ENCODE measurements at regions not wholly inside any gene's neighbourhood (a gene's known extent, or its start where the extent isn't known, plus 50 kb on each side); places are given as distances from the start of the nearest gene placed in this dataset.

DNA sequence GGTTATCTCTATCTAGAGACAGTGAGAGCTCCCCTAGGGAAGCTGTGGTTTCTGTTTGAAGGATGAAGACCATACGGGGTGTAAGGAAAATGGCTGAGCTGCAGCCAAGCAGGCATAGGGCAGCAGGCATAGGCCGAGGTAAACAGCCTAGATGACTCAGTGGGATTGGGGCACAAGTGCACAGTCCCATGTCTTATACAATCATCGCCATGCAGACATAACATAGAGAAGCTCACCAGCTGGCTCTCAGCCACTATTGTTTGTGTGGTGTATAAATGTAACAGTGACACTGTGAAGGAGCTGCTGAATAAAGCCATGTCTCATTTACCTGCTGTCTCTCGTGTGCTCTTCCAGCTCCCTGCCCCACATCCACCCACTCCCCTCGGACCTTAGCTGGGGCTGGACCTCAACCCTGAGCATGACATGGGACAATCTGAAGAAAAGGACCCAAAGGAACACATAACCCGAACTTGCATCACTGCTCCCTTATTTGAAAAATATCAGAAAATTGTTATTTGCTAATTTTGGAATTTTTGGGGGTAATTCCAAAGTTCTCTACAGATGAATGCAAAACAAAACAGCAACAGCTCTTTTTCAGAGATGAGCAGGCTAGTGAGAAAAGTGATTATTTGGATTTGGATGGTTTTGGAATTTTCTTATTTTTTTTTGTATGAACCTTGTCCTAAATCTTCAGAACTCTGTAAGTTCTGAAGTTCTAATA, 582.7 kb downstream of the REEP3 start:
- Histone ChIP-seq H3K36me3 (no peaks in the 10 kb centered on the region), H3K27me3 (no peaks in the 10 kb centered on the region), H3K4me3 (ENCODE audit: low read depth in 1 of 2, low read length in 1 of 2) (no peak overlapping the region), H3K9me3 (no peaks in the 10 kb centered on the region), H3K4me1 (ENCODE audit: control insufficient read depth in 1 of 2, insufficient read depth in 1 of 2, low read depth in 1 of 2, low read length in 1 of 2) (no peaks in the 10 kb centered on the region), H3K27ac (no peak overlapping the region)
- TF ChIP-seq, protein P1, sequence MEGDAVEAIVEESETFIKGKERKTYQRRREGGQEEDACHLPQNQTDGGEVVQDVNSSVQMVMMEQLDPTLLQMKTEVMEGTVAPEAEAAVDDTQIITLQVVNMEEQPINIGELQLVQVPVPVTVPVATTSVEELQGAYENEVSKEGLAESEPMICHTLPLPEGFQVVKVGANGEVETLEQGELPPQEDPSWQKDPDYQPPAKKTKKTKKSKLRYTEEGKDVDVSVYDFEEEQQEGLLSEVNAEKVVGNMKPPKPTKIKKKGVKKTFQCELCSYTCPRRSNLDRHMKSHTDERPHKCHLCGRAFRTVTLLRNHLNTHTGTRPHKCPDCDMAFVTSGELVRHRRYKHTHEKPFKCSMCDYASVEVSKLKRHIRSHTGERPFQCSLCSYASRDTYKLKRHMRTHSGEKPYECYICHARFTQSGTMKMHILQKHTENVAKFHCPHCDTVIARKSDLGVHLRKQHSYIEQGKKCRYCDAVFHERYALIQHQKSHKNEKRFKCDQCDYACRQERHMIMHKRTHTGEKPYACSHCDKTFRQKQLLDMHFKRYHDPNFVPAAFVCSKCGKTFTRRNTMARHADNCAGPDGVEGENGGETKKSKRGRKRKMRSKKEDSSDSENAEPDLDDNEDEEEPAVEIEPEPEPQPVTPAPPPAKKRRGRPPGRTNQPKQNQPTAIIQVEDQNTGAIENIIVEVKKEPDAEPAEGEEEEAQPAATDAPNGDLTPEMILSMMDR (IDR thresholded peaks at IDR 0.05), result no peak

DNA sequence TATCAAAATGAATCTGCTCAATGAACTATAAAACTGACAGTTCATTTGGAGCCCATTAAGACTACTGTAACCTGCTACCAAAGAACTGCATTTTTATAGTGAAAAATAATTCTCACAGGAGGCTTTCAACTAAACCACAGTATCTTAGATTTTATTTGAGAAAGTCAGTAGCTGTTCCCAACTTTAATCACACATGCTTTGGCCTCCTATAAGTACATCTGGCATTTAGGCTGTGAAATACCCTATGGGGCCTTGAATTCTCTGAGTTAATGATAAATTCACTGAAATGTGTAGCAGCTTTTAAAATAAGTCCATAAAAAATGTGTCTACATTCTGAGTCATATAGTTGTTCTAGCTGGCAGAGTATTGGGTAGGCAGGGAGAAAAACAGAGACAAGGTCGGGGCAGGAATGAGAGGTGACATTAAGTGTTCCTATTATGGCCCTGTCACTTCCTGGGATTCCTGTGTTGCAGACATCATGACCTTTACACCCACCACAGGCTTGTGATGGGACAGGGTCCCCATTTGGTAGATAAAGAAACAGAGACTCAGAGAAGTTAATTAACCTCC, 588.8 kb downstream of the REEP3 start:
- H3K27ac ChIP-seq, result no peak overlapping the region
- H3K4me1 ChIP-seq (ENCODE audit: control insufficient read depth in 1 of 2, insufficient read depth in 1 of 2, low read depth in 1 of 2, low read length in 1 of 2), result no peaks in the 10 kb centered on the region
- TF ChIP-seq, protein P1 (IDR thresholded peaks at IDR 0.05), result no peak
- H3K4me3 ChIP-seq (ENCODE audit: low read depth in 1 of 2, low read length in 1 of 2), result no peak overlapping the region
- no peaks in the 10 kb centered on the region for H3K9me3 ChIP-seq
- no peaks in the 10 kb centered on the region for H3K27me3 ChIP-seq
- H3K36me3 ChIP-seq, result no peaks in the 10 kb centered on the region

DNA sequence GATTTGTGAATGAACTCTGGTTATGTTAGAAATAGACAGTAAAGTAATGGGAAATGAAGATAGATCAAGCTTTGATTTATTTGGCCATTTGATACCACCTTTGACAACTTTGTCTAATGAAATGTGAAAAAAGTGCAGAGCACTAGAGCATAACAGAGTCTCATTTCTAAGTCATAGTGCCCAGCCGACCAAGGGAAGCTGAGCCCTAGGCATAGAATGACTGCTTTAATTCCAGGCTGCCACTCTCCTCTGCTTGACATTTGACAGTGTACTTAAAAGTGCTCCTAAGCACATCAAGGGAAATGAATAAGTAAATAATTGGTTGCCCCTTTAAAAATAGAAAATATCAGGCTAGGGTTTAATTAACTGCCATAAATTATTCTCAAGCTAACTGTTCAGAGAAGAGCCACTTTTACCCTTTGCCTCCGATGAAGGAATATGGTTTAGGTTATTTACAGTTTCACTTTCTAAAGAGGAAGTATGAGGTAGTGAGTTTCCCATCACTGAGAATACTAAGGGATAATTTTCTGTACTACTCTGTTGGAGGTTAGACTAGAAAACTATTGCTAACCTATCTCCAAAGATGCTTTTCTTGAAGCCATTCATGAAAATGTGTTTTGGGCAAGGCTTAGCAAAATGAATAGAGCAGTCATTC, 591.6 kb downstream of the REEP3 start:
- TF ChIP-seq, protein P1 (IDR thresholded peaks at IDR 0.05), result no peak
- H3K4me3 ChIP-seq (ENCODE audit: low read depth in 1 of 2, low read length in 1 of 2), result no peak overlapping the region

DNA sequence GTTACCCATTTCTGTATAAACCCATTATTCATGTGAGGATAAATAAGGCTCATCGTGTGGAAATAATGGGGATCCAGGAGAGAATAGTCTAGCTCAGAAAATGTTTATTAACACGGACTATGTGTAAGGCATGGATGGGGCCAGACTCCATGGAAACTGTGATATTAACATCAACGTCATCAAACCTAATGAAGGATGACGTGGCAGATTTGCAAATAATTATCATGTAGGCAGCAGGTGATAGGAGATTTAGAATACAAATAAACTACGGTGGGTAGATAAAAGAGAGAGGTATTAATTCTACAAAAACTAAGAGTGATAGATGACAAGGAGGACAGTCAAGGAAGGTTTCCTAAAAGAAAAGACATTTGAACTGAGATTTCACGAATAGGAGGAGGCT, 592.2 kb downstream of the REEP3 start:
- Histone ChIP-seq H3K9me3 (no peaks in the 10 kb centered on the region), H3K27me3 (no peaks in the 10 kb centered on the region), H3K4me1 (ENCODE audit: control insufficient read depth in 1 of 2, insufficient read depth in 1 of 2, low read depth in 1 of 2, low read length in 1 of 2) (no peaks in the 10 kb centered on the region), H3K27ac (no peak overlapping the region), H3K36me3 (no peaks in the 10 kb centered on the region), H3K4me3 (ENCODE audit: low read depth in 1 of 2, low read length in 1 of 2) (no peak overlapping the region)
- TF ChIP-seq, protein P1 (IDR thresholded peaks at IDR 0.05), result no peak

More for the DNA sequence above, 591.6 kb downstream of the REEP3 start:
- H3K36me3 ChIP-seq, result no peaks in the 10 kb centered on the region
- H3K9me3 ChIP-seq, result no peaks in the 10 kb centered on the region
- H3K4me1 ChIP-seq (ENCODE audit: control insufficient read depth in 1 of 2, insufficient read depth in 1 of 2, low read depth in 1 of 2, low read length in 1 of 2), result no peaks in the 10 kb centered on the region
- no peaks in the 10 kb centered on the region for H3K27me3 ChIP-seq
- H3K27ac ChIP-seq, result no peak overlapping the region

DNA sequence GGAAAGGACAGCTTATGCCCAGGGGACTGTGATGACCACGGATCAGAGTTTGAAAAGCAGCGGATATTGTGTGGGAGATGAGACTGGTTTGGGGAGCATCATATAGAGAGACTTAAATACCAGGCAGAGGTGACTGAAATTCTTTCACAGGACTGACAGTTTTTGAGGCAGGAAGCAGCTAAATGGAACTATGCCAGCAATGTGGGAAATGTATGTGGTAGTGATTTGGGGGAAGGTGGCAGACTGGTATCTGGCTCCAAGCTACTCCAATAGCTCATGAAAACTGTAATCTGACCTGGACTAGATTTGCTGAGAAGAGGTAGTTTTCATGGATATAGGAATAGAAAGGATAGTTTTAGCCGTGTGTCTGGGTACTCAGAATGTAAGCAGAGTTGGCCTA, 592.6 kb downstream of the REEP3 start:
- TF ChIP-seq, protein P1 (IDR thresholded peaks at IDR 0.05), result no peak
- H3K27me3 ChIP-seq, result no peaks in the 10 kb centered on the region
- H3K4me3 ChIP-seq (ENCODE audit: low read depth in 1 of 2, low read length in 1 of 2), result no peak overlapping the region
- H3K27ac ChIP-seq, result no peak overlapping the region
- no peaks in the 10 kb centered on the region for H3K36me3 ChIP-seq
- no peaks in the 10 kb centered on the region for H3K4me1 ChIP-seq (ENCODE audit: control insufficient read depth in 1 of 2, insufficient read depth in 1 of 2, low read depth in 1 of 2, low read length in 1 of 2)
- no peaks in the 10 kb centered on the region for H3K9me3 ChIP-seq
